ENCODE measurements at regions not wholly inside any gene's neighbourhood (a gene's known extent, or its start where the extent isn't known, plus 50 kb on each side); places are given as distances from the start of the nearest gene placed in this dataset.

DNA sequence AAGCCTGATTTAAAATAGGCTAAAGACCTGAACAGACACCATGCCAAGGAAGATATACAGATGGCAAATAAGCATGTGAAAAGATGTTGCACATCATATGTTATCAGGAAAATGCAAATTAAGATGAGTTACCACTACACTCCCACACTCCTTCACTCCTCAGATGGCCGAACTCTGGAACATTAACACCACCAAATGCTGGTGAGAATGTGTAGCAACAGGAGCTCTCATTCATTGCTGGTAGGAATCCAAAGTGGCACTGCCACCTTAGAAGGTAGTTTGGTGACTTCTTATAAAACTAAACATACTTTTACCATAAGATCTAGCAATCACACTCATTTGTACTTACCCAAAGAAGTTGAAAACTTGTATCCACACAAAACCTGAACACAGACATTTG, 2047.3 kb downstream of the LRRC4C start:
- no peak for DNase-seq (ENCODE audit: low spot score)
- TF ChIP-seq, protein P1, sequence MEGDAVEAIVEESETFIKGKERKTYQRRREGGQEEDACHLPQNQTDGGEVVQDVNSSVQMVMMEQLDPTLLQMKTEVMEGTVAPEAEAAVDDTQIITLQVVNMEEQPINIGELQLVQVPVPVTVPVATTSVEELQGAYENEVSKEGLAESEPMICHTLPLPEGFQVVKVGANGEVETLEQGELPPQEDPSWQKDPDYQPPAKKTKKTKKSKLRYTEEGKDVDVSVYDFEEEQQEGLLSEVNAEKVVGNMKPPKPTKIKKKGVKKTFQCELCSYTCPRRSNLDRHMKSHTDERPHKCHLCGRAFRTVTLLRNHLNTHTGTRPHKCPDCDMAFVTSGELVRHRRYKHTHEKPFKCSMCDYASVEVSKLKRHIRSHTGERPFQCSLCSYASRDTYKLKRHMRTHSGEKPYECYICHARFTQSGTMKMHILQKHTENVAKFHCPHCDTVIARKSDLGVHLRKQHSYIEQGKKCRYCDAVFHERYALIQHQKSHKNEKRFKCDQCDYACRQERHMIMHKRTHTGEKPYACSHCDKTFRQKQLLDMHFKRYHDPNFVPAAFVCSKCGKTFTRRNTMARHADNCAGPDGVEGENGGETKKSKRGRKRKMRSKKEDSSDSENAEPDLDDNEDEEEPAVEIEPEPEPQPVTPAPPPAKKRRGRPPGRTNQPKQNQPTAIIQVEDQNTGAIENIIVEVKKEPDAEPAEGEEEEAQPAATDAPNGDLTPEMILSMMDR (IDR thresholded peaks at IDR 0.05) = no peak
- no peak overlapping the region for H3K27ac Mint-ChIP-seq (ENCODE audit: unreplicated experiment)
- H3K36me3 Mint-ChIP-seq (ENCODE audit: low read depth) = peaks cover 2% of the 10 kb centered on the region
- no peaks in the 10 kb centered on the region for H3K27me3 Mint-ChIP-seq (ENCODE audit: low read depth)
- H3K4me1 Mint-ChIP-seq (ENCODE audit: low read depth) = no peaks in the 10 kb centered on the region
- H3K4me3 Mint-ChIP-seq (ENCODE audit: unreplicated experiment) = no peak overlapping the region
- peaks cover 20% of the 10 kb centered on the region for H3K9me3 Mint-ChIP-seq (ENCODE audit: low read depth)

DNA sequence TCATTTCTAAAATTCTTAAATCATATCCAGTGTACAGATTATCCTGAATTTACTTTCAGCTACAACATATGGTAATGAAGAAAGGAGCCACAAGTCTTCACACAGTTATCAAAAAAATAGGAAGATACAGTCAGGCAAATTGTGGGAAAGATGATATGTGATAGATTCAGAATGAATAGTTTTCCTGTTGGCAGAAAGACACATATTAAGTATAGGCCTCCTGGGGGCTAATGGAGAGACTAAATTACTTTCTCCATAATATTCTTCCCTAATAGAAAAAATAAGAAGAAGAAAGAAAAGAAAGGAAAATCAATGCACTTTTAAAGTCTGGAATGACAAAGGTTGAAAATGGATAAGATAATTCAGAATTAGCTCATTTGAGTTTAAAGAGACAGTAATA, 2073.5 kb downstream of the LRRC4C start:
- Mint-ChIP-seq H3K36me3 (ENCODE audit: low read depth) (no peaks in the 10 kb centered on the region), H3K4me1 (ENCODE audit: low read depth) (no peaks in the 10 kb centered on the region), H3K27ac (ENCODE audit: unreplicated experiment) (no peak overlapping the region), H3K4me3 (ENCODE audit: unreplicated experiment) (no peak overlapping the region), H3K27me3 (ENCODE audit: low read depth) (peaks cover 4% of the 10 kb centered on the region), H3K9me3 (ENCODE audit: low read depth) (peaks cover 14% of the 10 kb centered on the region)
- TF ChIP-seq, protein P1 (IDR thresholded peaks at IDR 0.05) = no peak
- no peak for DNase-seq (ENCODE audit: low spot score)

DNA sequence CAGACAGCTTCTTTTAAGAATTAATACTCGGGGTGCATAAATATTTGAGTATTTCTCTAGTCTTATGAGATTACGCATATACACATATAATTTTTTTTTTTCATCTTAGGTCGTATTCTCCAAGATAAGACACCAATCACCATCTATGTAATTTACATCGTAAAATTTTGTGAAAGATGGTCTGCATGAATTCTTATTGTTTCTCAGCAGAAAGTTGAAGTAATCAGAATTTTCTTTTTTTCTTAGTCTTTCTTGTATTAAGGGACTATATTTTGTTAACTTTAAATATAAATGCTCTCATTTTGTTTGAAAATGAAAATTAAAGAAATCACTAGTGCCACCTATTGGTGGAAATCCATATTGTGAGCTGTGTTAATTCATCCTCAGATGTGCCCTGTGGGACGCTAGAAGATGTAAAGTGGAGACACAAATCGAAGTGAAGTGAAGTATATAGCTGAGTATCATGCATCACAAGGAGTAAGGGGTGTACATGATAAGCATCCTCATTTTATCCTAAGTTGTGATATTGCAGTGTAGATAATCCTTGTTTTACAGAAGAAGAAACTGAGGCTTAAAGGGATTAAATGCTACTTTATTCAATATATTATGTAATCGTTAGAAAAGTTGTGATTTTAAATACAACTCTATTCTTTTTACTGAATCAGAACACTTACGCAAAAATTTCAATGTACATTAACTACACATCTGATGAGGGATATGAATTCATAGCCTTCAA, 2084.3 kb downstream of the LRRC4C start:
- H3K9me3 Mint-ChIP-seq (ENCODE audit: low read depth) = no peaks in the 10 kb centered on the region
- TF ChIP-seq, protein P1 (IDR thresholded peaks at IDR 0.05) = peak; percentile 92
- DNase-seq (ENCODE audit: low spot score) = no peak
- H3K27me3 Mint-ChIP-seq (ENCODE audit: low read depth) = peaks cover 2% of the 10 kb centered on the region
- no peaks in the 10 kb centered on the region for H3K4me1 Mint-ChIP-seq (ENCODE audit: low read depth)
- H3K36me3 Mint-ChIP-seq (ENCODE audit: low read depth) = no peaks in the 10 kb centered on the region
- no peak overlapping the region for H3K27ac Mint-ChIP-seq (ENCODE audit: unreplicated experiment)
- no peak overlapping the region for H3K4me3 Mint-ChIP-seq (ENCODE audit: unreplicated experiment)

DNA sequence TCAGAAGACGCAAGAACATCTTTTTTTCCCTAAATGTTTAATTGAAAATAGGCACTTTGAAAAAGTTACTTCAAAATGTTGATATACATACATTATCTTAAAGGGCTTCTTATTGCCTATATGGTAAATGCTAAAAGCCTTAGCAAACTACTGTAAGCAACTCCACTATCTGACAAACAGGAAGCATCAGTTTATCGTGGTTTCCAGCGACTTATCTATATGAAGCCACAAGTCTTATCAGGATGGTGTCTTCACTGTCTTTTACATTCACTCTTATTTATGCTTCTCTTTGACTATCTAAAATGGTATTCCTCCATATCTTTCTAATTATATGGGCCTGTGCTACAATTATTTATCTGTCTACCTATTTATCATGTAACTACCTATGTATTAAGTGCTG, 2091.9 kb downstream of the LRRC4C start:
- Mint-ChIP-seq H3K9me3 (ENCODE audit: low read depth) (no peaks in the 10 kb centered on the region), H3K36me3 (ENCODE audit: low read depth) (no peaks in the 10 kb centered on the region), H3K4me3 (ENCODE audit: unreplicated experiment) (no peak overlapping the region), H3K4me1 (ENCODE audit: low read depth) (peaks cover 3% of the 10 kb centered on the region), H3K27me3 (ENCODE audit: low read depth) (no peaks in the 10 kb centered on the region), H3K27ac (ENCODE audit: unreplicated experiment) (no peak overlapping the region)
- DNase-seq (ENCODE audit: low spot score) = no peak
- TF ChIP-seq, protein P1 (IDR thresholded peaks at IDR 0.05) = no peak

DNA sequence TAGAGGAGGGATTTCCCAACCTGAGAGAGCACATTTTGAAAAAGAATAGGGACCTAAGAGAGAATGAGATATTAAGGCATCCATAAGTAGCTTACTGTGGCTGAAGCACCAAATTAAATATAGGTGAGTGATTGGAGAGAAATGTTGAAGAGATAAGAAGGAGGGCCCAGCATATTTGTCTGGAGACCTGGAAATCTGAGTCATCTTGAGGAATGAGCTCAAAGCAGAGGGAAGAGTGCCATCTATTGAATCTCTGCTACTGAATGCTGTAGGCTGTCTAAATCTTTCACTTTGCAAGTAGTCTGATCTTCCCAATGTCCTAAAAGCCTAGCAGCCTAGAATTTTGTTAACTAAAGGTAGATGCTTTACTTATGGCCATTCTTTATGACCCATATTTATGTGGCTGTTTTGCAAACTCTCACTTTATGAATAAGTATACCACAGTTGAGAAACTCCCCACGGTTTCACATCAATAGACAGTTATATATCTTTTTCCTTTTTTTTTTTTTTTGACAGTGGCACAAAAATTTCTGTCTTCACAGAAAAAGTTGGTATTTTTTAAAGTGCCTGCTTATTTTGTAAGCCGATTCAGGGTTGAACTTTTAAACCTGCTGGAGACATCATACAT, 2093.5 kb downstream of the LRRC4C start:
- Mint-ChIP-seq H3K27me3 (ENCODE audit: low read depth) (no peaks in the 10 kb centered on the region), H3K27ac (ENCODE audit: unreplicated experiment) (no peak overlapping the region), H3K9me3 (ENCODE audit: low read depth) (no peaks in the 10 kb centered on the region), H3K36me3 (ENCODE audit: low read depth) (no peaks in the 10 kb centered on the region), H3K4me1 (ENCODE audit: low read depth) (peaks cover 3% of the 10 kb centered on the region), H3K4me3 (ENCODE audit: unreplicated experiment) (no peak overlapping the region)
- TF ChIP-seq, protein P1 (IDR thresholded peaks at IDR 0.05) = peak; percentile 78
- DNase-seq (ENCODE audit: low spot score) = no peak

Measured in chondrocyte (in vitro differentiated cells).